ENCODE measurements at regions not wholly inside any gene's neighbourhood (a gene's known extent, or its start where the extent isn't known, plus 50 kb on each side); places are given as distances from the start of the nearest gene placed in this dataset.

DNA sequence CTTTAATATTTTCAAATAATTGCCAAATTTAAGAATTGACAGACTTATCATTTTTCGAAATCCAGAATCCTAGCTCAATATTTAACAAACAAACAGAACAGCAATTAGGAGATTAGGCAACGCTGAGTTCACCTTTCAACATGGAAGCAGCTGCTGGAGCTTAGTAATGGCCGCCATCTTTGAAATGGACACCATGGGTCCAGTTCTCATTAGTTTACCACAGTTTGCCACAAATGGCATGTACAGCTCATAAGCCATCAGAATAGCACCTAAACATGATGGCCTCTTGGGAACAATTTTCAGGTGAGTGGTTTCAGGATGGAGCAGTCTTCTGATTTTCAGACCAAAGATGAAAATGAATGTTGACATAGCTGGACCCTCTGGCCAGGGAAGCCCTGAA, 313.6 kb upstream of the OBI1 start:
- no peak for TF ChIP-seq EZH2phosphoT487 (IDR thresholded peaks at IDR 0.05; ENCODE audit: low read depth)
- TF ChIP-seq, protein P1, sequence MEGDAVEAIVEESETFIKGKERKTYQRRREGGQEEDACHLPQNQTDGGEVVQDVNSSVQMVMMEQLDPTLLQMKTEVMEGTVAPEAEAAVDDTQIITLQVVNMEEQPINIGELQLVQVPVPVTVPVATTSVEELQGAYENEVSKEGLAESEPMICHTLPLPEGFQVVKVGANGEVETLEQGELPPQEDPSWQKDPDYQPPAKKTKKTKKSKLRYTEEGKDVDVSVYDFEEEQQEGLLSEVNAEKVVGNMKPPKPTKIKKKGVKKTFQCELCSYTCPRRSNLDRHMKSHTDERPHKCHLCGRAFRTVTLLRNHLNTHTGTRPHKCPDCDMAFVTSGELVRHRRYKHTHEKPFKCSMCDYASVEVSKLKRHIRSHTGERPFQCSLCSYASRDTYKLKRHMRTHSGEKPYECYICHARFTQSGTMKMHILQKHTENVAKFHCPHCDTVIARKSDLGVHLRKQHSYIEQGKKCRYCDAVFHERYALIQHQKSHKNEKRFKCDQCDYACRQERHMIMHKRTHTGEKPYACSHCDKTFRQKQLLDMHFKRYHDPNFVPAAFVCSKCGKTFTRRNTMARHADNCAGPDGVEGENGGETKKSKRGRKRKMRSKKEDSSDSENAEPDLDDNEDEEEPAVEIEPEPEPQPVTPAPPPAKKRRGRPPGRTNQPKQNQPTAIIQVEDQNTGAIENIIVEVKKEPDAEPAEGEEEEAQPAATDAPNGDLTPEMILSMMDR (IDR thresholded peaks at IDR 0.05; ENCODE audit: low read depth, low read length) = no peak

Measured in OCI-LY3 (cell line).